GM12878 (cell line): ENCODE measurements at regions not wholly inside any gene's neighbourhood (a gene's known extent, or its start where the extent isn't known, plus 50 kb on each side); places are given as distances from the start of the nearest gene placed in this dataset.
"Not testable (repeated sequence)": the region's sequence is repeated elsewhere in the genome, so short reads cannot be mapped to it uniquely, and the experiment has no call there.

Source experiments
- BHLHE40 ChIP-seq, 2 experiments: fragments of 450-650 bp in 1 of 2; IDR thresholded peaks; 2 replicates each; pipeline ENCODE4 v1.6.1; 2011 to 2017; ENCODE audit warnings: low read depth in 2 of 2, borderline replicate concordance in 1 of 2, improper control_type of control experiment in 1 of 2, low read length in 1 of 2, mild to moderate bottlenecking in 1 of 2
- BMI1 ChIP-seq: fragments of 450-650 bp; IDR thresholded peaks from 2 replicates; pipeline ENCODE4 v1.6.1; 2016; ENCODE audit warnings: mild to moderate bottlenecking, moderate library complexity, borderline replicate concordance
- CTCF ChIP-seq, 3 experiments: IDR thresholded peaks in 2 of 3; conservative IDR thresholded peaks in 1 of 3; 2 replicates each; pipeline ENCODE4 v1.5.1; 2011; ENCODE audit warnings: low read depth in 3 of 3, low read length in 3 of 3, mild to moderate bottlenecking in 3 of 3, control low read depth in 2 of 3, moderate library complexity in 2 of 3, inconsistent platforms in 1 of 3, mixed read lengths in 1 of 3; ENCODE audit not compliant: control insufficient read depth in 2 of 3, insufficient read depth in 1 of 3; ENCODE audit errors: extremely low read depth in 1 of 3
- FOS ChIP-seq: IDR thresholded peaks from 3 replicates; pipeline ENCODE4 v1.6.1; 2011; ENCODE audit warnings: borderline replicate concordance; ENCODE audit not compliant: insufficient read length; ENCODE audit errors: extremely low read depth
- KDM1A ChIP-seq: fragments of 200-600 bp; sonication (generic); IDR thresholded peaks from 2 replicates; pipeline ENCODE4 v1.6.1; 2016; ENCODE audit warnings: borderline replicate concordance
- NFIC ChIP-seq: IDR thresholded peaks from 2 replicates; pipeline ENCODE4 v1.6.1; 2012; ENCODE audit warnings: low read depth, mild to moderate bottlenecking, inconsistent platforms, low read length, moderate library complexity
- POLR2A ChIP-seq: IDR thresholded peaks from 2 replicates; pipeline ENCODE4 v1.6.1; 2011; ENCODE audit warnings: low read depth, mild to moderate bottlenecking, low read length
- POLR2AphosphoS5 ChIP-seq: IDR thresholded peaks from 2 replicates; pipeline ENCODE4 v1.6.1; 2011; ENCODE audit warnings: mild to moderate bottlenecking, low read length, inconsistent platforms
- ZBED1 ChIP-seq: IDR thresholded peaks from 2 replicates; pipeline ENCODE4 v1.6.1; 2016; ENCODE audit warnings: borderline replicate concordance
- TF ChIP-seq, protein P1 (sequence below): IDR thresholded peaks from 2 replicates; pipeline ENCODE4 v1.6.1; 2012; ENCODE audit warnings: low read depth, low read length, improper control_type of control experiment

GRCh38 chr4:8943367-8943766 is 71.7 kb upstream of the HMX1 start:
- TF ChIP-seq ZBED1; NFIC; POLR2A; CTCF (IDR thresholded peaks at IDR 0.05 in 2 of 3, conservative IDR thresholded peaks at IDR 0.05 in 1 of 3; ENCODE audit: control insufficient read depth in 2 of 3, extremely low read depth in 1 of 3, insufficient read depth in 1 of 3, low read depth in 3 of 3, low read length in 3 of 3); BMI1; BHLHE40 (IDR thresholded peaks at IDR 0.05; ENCODE audit: borderline replicate concordance in 1 of 2, low read depth in 2 of 2, low read length in 1 of 2); POLR2AphosphoS5; FOS; KDM1A: not testable (repeated sequence)
- TF ChIP-seq, protein P1, sequence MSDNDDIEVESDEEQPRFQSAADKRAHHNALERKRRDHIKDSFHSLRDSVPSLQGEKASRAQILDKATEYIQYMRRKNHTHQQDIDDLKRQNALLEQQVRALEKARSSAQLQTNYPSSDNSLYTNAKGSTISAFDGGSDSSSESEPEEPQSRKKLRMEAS, result not testable (repeated sequence)
